ENCODE measurements at regions not wholly inside any gene's neighbourhood (a gene's known extent, or its start where the extent isn't known, plus 50 kb on each side); places are given as distances from the start of the nearest gene placed in this dataset.

DNA sequence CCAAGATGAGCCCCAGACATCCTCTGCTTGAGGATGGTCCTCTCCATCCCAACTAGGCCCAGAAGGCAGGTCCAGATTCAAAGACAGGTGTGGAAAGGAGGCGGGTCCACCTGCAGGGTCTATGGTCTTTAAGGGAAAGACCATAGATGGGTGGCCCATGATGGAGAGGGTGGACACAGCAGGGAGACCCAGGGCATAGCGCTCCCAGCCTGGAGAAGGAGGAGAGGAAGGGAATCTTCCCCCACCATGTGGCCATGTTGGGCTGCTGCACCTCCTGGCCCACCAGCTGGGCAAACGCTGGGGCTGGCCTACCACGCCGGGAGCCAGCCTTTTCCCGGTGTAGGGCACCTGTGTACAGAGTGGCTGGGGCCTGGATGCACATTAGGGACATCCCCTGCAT, 265.2 kb upstream of the TLE3 start:
- FAIRE-seq, result no peak
- CTCF ChIA-PET (ENCODE audit: partially characterized antibody), result interaction anchor here (0.6 to 4.0 kb wide), 32 partner anchors 8 to 613 kb away, joined by 3 to 21 read pairs (median 4); no protein-coding TSS in a partner anchor
- TF ChIP-seq TBP (IDR thresholded peaks at IDR 0.05; ENCODE audit: low read depth, low read length) (no peak), POLR2A (IDR thresholded peaks at IDR 0.05; ENCODE audit: control extremely low read depth in 1 of 2, low read depth in 2 of 2, low read length in 2 of 2) (no peak), CTBP2 (IDR thresholded peaks at IDR 0.05; ENCODE audit: borderline replicate concordance, insufficient read depth, insufficient read length, low read length) (no peak), RAD21 (IDR thresholded peaks at IDR 0.05 in 1 of 2, conservative IDR thresholded peaks at IDR 0.05 in 1 of 2; ENCODE audit: low read depth in 2 of 2, low read length in 2 of 2) (peak; percentile 89 to 90), SP1 (IDR thresholded peaks at IDR 0.05; ENCODE audit: low read depth, low read length) (no peak), CREB1 (IDR thresholded peaks at IDR 0.05) (no peak), HDAC2 (IDR thresholded peaks at IDR 0.05; ENCODE audit: borderline replicate concordance in 1 of 2, low read depth in 2 of 2, low read length in 2 of 2) (no peak), EP300 (IDR thresholded peaks at IDR 0.05; ENCODE audit: borderline replicate concordance in 1 of 2, low read depth in 2 of 2, low read length in 2 of 2) (no peak)
- TF ChIP-seq, protein P1, sequence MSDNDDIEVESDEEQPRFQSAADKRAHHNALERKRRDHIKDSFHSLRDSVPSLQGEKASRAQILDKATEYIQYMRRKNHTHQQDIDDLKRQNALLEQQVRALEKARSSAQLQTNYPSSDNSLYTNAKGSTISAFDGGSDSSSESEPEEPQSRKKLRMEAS (IDR thresholded peaks at IDR 0.05), result no peak
- TF ChIP-seq, protein P2, sequence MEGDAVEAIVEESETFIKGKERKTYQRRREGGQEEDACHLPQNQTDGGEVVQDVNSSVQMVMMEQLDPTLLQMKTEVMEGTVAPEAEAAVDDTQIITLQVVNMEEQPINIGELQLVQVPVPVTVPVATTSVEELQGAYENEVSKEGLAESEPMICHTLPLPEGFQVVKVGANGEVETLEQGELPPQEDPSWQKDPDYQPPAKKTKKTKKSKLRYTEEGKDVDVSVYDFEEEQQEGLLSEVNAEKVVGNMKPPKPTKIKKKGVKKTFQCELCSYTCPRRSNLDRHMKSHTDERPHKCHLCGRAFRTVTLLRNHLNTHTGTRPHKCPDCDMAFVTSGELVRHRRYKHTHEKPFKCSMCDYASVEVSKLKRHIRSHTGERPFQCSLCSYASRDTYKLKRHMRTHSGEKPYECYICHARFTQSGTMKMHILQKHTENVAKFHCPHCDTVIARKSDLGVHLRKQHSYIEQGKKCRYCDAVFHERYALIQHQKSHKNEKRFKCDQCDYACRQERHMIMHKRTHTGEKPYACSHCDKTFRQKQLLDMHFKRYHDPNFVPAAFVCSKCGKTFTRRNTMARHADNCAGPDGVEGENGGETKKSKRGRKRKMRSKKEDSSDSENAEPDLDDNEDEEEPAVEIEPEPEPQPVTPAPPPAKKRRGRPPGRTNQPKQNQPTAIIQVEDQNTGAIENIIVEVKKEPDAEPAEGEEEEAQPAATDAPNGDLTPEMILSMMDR (IDR thresholded peaks at IDR 0.05; ENCODE audit: control extremely low read depth in 1 of 3, insufficient read depth in 1 of 3, low read depth in 1 of 3, low read length in 3 of 3), result peak; percentile 76 to 96 (median 90)

More for the DNA sequence above, 265.2 kb upstream of the TLE3 start:
- H4K5ac ChIP-seq (ENCODE audit: insufficient read length, low read depth, low read length), result no peak overlapping the region
- no peak overlapping the region for H3K9ac ChIP-seq (replicated peaks in 1 of 4; ENCODE audit: extremely low read depth in 1 of 4, low read depth in 3 of 4, low read length in 3 of 4)
- no peaks in the 10 kb centered on the region for H3K79me2 ChIP-seq (ENCODE audit: control insufficient read depth in 1 of 2, insufficient read depth in 2 of 2, low read length in 2 of 2)
- no peaks in the 10 kb centered on the region for H3K9me3 ChIP-seq (ENCODE audit: insufficient read depth in 2 of 2, low read depth in 1 of 2, low read length in 1 of 2)
- no peak overlapping the region for H3K4me3 ChIP-seq (ENCODE audit: extremely low read depth in 1 of 4, insufficient read depth in 2 of 4, low read depth in 3 of 4, low read length in 4 of 4)
- no peak overlapping the region for H3K56ac ChIP-seq (replicated peaks; ENCODE audit: insufficient read length, low read depth, low read length)
- 76% methylated on average over 6 of the region's 6 CpGs; no CpG with 5 or more reads in 1 of the 2 experiments for WGBS, 2 experiments (ENCODE audit: extremely low coverage in 1 of 2, insufficient coverage in 1 of 2, insufficient read length in 1 of 2, insufficient replicate concordance in 2 of 2, low coverage in 1 of 2, low lambda C conversion rate in 2 of 2, missing lambda C conversion rate in 1 of 2)
- H3K23me2 ChIP-seq (ENCODE audit: low read depth, low read length), result peaks cover 1% of the 10 kb centered on the region; the same call in 1 of the 2 replicates
- H3K36me3 ChIP-seq (ENCODE audit: control insufficient read depth in 2 of 4, insufficient read depth in 4 of 4, low read length in 3 of 4), result no peaks in the 10 kb centered on the region
- DNase-seq (ENCODE audit: low read depth in 1 of 2, low spot score in 2 of 2), result peak in 1 of 2 experiments; percentile 13
- POLR2A ChIA-PET (ENCODE audit: partially characterized antibody), result no interaction called here
- no peak overlapping the region for H3K27ac ChIP-seq (ENCODE audit: low read depth, low read length)
- H3K4me2 ChIP-seq (ENCODE audit: insufficient read depth in 1 of 2, low read depth in 2 of 2, low read length in 2 of 2), result no peak overlapping the region
- no peak overlapping the region for H3K14ac ChIP-seq (ENCODE audit: insufficient read length)
- no peak overlapping the region for H2BK20ac ChIP-seq (ENCODE audit: low read length)
- H2BK120ac ChIP-seq (replicated peaks; ENCODE audit: low read depth, low read length), result no peak overlapping the region
- 0 out of 2 replicates have a peak overlapping the region, but pooled peaks have one; percentile 25 for H2BK15ac ChIP-seq (ENCODE audit: low read length)
- H3K27me3 ChIP-seq (replicated peaks in 1 of 4; ENCODE audit: control insufficient read depth in 3 of 4, extremely low read depth in 1 of 4, insufficient read depth in 3 of 4, low read length in 3 of 4), result no peaks in the 10 kb centered on the region
- no peaks in the 10 kb centered on the region for H3K79me1 ChIP-seq (ENCODE audit: low read depth, low read length)
- no peak overlapping the region for H3K18ac ChIP-seq (ENCODE audit: extremely low read depth, low read length)
- no peak overlapping the region for H2AFZ ChIP-seq (ENCODE audit: low read length)
- H4K8ac ChIP-seq (ENCODE audit: extremely low read depth, insufficient read depth, low read length), result no peak overlapping the region; the same call in 1 of the 2 replicates
- H4K20me1 ChIP-seq (replicated peaks in 1 of 2; ENCODE audit: control insufficient read depth in 1 of 2, insufficient read depth in 2 of 2, low read length in 2 of 2), result no peaks in the 10 kb centered on the region
- peaks cover 0 to 5% (median 2%) of the 10 kb centered on the region in 4 experiments; a peak in 2 of 7 replicates for H3K4me1 ChIP-seq (replicated peaks in 1 of 4; ENCODE audit: control insufficient read depth in 3 of 4, insufficient read depth in 4 of 4, low read length in 3 of 4)
- H2BK12ac ChIP-seq (ENCODE audit: low read depth, low read length), result no peak overlapping the region
- no peak overlapping the region for H3K23ac ChIP-seq (ENCODE audit: insufficient read length)
- no peak overlapping the region for H2AK5ac ChIP-seq (ENCODE audit: low read depth, low read length)
- no peak overlapping the region for H4K91ac ChIP-seq (replicated peaks; ENCODE audit: insufficient read length, low read length)
- no peak overlapping the region for H3K4ac ChIP-seq (replicated peaks; ENCODE audit: insufficient read length, low read depth, low read length)
- H2BK5ac ChIP-seq (ENCODE audit: low read depth, low read length), result no peak overlapping the region

Data from H1 (cell line).